Ovary (tissue), 7 donors: ENCODE measurements at regions not wholly inside any gene's neighbourhood (a gene's known extent, or its start where the extent isn't known, plus 50 kb on each side); places are given as distances from the start of the nearest gene placed in this dataset.

Experiments
- DNase-seq, 5 donors: peaks; one replicate each; pipeline ENCODE4 v3.0.0-alpha.2; 2019 to 2020
- H3K27ac ChIP-seq, 2 donors: fragments of 200-600 bp; one replicate each; pipeline versions ENCODE4 v1.5.1 to v1.8.0; 2019 to 2022
- H3K27me3 ChIP-seq: fragments of 200-600 bp; one replicate; pipeline ENCODE4 v1.8.0; 2022
- H3K36me3 ChIP-seq: fragments of 200-600 bp; sonication (generic); one replicate; pipeline ENCODE4 v1.5.1; 2019
- H3K4me1 ChIP-seq: one replicate; pipeline ENCODE4 v1.8.1; 2013; ENCODE audit warnings: mild to moderate bottlenecking, moderate library complexity; ENCODE audit not compliant: insufficient read depth
- H3K4me3 ChIP-seq: fragments of 200-600 bp; sonication (generic); one replicate; pipeline ENCODE4 v1.5.1; 2017
- H3K9me3 ChIP-seq, 2 donors: fragments of 200-600 bp in 1 of 2; sonication (generic) in 1 of 2; one replicate each; pipeline versions ENCODE4 v1.5.1 to v1.8.1; 2013 to 2019; ENCODE audit warnings: mild to moderate bottlenecking in 1 of 2, moderate library complexity in 1 of 2
- EP300 ChIP-seq: sonication (generic); formaldehyde crosslinking; IDR thresholded peaks from one replicate; pipeline ENCODE4 v1.6.1; 2017; ENCODE audit warnings: antibody characterized with exemption
- POLR2A ChIP-seq: fragments of 450-650 bp; IDR thresholded peaks from one replicate; pipeline ENCODE4 v1.6.1; 2017; ENCODE audit warnings: antibody characterized with exemption, mild to moderate bottlenecking, moderate library complexity
- WGBS, 3 donors: extraction: QIAGEN DNeasy Blood & Tissue Kit in 1 of 3; methylation state at CpG; one replicate each; pipeline versions ENCODE4 v1.1.5 to v1.1.7; 2013 to 2017; 5-methylcytosine and 5-hydroxymethylcytosine counted together
- intact Hi-C, 4 donors: fragments of 100-400 bp; cut with DNase I; formaldehyde crosslinking; loops; one replicate each; pipeline versions ENCODE4 v1.11.0 to v1.15.1; 2022 to 2023
- TF ChIP-seq, protein P1 (sequence below), 3 donors: fragments of 450-650 bp in 2 of 3; fragments of 200-600 bp in 1 of 3; IDR thresholded peaks; one replicate each; pipeline versions ENCODE4 v1.5.1 to v1.8.0; 2016 to 2022; ENCODE audit warnings: antibody characterized with exemption in 3 of 3, mild to moderate bottlenecking in 1 of 3
- donor health status: DM: no; HTN: no; CAD: no; lungs with moderate emphysema.
- donor health status: DM: no; HTN: no; CAD: no.
- donor health status: Bipolar disorder and iron deficiency.
- donor health status: DM: no; HTN: no; CAD: no.
- donor health status: DM: yes; HTN: yes; CAD: no.

DNA sequence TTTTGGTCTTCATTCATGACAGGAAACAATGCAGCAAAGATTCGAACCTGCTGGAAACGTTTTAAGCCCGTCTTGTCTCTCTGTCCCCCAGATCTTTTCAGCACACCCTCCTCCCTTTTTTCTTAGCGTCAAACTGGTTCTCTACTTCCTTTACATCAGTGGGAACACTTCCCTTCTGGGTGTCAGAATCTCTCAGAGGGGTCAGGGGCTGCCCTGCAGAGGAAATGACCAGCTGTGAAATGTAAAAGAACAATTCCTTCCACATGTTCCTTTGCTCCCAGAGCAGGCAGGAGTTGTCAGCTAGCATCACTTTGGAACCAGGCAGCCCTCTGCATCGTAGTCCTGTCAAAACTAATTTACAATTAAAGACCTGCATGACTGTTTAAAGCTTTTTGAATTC, 619.0 kb downstream of the TFAP2A start:
- Histone ChIP-seq H3K27me3 (no peaks in the 10 kb centered on the region), H3K4me1 (no peaks in the 10 kb centered on the region), H3K9me3 (no peaks in the 10 kb centered on the region), H3K4me3 (no peak overlapping the region), H3K27ac (no peak overlapping the region), H3K36me3 (no peaks in the 10 kb centered on the region)
- intact Hi-C loops, result no loop called here
- no peak for TF ChIP-seq POLR2A
- no peak for TF ChIP-seq EP300
- TF ChIP-seq, protein P1, sequence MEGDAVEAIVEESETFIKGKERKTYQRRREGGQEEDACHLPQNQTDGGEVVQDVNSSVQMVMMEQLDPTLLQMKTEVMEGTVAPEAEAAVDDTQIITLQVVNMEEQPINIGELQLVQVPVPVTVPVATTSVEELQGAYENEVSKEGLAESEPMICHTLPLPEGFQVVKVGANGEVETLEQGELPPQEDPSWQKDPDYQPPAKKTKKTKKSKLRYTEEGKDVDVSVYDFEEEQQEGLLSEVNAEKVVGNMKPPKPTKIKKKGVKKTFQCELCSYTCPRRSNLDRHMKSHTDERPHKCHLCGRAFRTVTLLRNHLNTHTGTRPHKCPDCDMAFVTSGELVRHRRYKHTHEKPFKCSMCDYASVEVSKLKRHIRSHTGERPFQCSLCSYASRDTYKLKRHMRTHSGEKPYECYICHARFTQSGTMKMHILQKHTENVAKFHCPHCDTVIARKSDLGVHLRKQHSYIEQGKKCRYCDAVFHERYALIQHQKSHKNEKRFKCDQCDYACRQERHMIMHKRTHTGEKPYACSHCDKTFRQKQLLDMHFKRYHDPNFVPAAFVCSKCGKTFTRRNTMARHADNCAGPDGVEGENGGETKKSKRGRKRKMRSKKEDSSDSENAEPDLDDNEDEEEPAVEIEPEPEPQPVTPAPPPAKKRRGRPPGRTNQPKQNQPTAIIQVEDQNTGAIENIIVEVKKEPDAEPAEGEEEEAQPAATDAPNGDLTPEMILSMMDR (IDR thresholded peaks at IDR 0.05), result no peak
- DNase-seq, result no peak
- WGBS, 3 donors, result 10 to 21% (median 13%) methylated on average over 5 of the region's 5 CpGs

DNA sequence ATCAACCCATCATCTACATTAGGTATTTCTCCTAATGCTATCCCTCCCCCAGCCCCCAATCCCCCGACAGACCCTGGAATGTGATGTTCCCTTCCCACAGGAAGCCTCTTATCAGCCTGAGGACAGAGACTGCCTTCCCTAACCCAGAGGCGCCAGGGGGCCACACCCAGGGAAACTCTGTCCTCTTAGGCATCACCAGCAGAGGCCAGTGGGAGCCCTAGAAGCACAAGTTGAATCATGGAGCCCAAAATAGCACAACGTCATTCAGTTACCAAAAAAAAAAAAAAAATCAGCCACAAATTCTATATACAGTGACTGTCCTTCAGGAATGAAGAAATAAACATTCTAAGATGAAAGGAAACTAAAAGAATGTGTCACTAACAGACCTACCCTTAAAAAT, 625.7 kb downstream of the TFAP2A start:
- no peaks in the 10 kb centered on the region for H3K27me3 ChIP-seq
- H3K27ac ChIP-seq, result no peak overlapping the region
- H3K4me1 ChIP-seq, result no peaks in the 10 kb centered on the region
- no peak for DNase-seq
- no peak overlapping the region for H3K4me3 ChIP-seq
- no peak for TF ChIP-seq EP300
- TF ChIP-seq, protein P1 (IDR thresholded peaks at IDR 0.05), result no peak
- TF ChIP-seq POLR2A, result no peak
- 46 to 63% (median 57%) methylated on average over 3 of the region's 3 CpGs for WGBS, 3 donors
- H3K9me3 ChIP-seq, result no peaks in the 10 kb centered on the region
- H3K36me3 ChIP-seq, result no peaks in the 10 kb centered on the region
- intact Hi-C loops, result no loop called here

DNA sequence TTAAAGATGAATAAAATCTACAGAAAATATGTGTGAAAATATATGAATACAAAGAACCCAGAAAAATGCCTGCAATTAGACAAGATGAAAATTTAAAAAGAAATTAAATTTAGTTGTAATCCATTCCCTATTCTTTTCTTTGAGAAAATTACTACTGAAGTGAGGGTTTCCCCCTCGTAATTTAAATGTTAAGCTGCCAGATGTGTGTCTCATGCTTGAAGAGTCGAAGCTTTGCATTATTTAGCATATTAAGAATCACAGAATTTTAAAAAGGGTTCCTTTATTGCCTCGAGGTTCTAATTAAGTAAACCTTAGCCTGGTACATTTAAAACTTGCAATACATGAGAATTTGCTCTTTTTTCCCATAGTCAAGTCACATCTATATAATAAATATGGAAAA, 630.1 kb downstream of the TFAP2A start:
- Histone ChIP-seq H3K27me3 (no peaks in the 10 kb centered on the region), H3K4me3 (no peak overlapping the region), H3K36me3 (no peaks in the 10 kb centered on the region), H3K9me3 (no peaks in the 10 kb centered on the region), H3K27ac (no peak overlapping the region), H3K4me1 (no peaks in the 10 kb centered on the region)
- DNase-seq, result no peak
- intact Hi-C loops, result no loop called here
- WGBS, 3 donors, result 51 to 63% (median 62%) methylated on average over 3 of the region's 3 CpGs
- TF ChIP-seq EP300 (no peak), POLR2A (no peak)

DNA sequence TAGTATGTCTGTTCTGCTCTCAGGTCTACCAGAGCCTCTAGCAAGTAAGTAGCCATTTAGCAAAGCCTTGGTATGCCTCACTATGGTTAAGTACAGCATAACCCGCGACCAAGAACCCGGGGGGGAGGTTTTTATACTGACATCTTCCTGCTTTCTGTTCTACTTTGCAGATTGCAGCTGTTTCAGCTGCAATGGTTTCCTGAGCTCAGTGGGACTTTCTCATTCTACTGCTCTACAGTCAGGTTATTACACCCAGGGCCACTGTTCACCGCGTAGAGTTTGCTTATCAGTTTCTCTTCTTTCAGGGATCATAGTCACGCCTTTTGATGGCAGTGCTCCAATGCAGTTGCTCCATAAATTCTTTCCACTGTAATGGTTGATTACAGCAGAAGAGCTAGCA, 631.3 kb downstream of the TFAP2A start:
- TF ChIP-seq, protein P1 (IDR thresholded peaks at IDR 0.05), result no peak
- TF ChIP-seq POLR2A (no peak), EP300 (no peak)
- H3K9me3 ChIP-seq, result no peaks in the 10 kb centered on the region
- 39 to 45% (median 39%) methylated on average over 6 of the region's 6 CpGs for WGBS, 3 donors
- no peaks in the 10 kb centered on the region for H3K27me3 ChIP-seq
- no peak overlapping the region for H3K4me3 ChIP-seq
- intact Hi-C loops, result no loop called here
- H3K27ac ChIP-seq, result no peak overlapping the region
- DNase-seq, result no peak
- no peaks in the 10 kb centered on the region for H3K4me1 ChIP-seq
- no peaks in the 10 kb centered on the region for H3K36me3 ChIP-seq

DNA sequence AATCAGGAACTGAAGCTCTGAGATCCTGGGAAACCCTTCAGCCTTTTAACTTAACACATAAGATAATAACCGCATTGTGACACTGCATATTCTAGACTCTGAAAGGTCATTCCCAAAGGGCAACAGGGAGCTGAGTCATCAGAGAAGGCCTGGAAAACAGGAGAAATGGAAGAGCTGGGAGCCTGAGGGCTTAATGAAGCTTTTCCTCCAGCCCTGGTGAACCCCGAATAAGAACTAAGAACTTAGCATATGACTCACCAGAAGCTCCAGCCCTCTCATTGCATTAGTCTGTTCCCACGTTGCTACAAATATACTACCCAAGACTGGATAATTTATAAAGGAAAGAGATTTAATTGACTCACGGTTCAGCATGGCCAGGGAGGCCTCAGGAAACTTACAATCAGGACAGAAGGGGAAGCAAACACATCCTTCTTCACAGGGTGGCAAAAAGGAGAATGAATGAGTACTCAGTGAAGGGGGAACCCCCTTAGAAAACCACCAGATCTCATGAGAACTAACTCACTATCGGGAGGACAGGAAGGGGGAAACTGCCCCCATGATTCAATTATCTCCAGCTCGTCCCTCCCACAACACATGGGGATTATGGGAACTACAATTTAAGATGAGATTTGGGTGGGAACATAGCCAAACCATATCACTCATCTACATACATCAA, 648.5 kb downstream of the TFAP2A start:
- Histone ChIP-seq H3K9me3 (no peaks in the 10 kb centered on the region), H3K4me1 (no peaks in the 10 kb centered on the region), H3K4me3 (no peak overlapping the region), H3K36me3 (no peaks in the 10 kb centered on the region), H3K27ac (no peak overlapping the region), H3K27me3 (no peaks in the 10 kb centered on the region)
- TF ChIP-seq, protein P1 (IDR thresholded peaks at IDR 0.05), result no peak
- TF ChIP-seq POLR2A (no peak), EP300 (no peak)
- WGBS, 3 donors, result 53 to 57% (median 54%) methylated on average over 6 of the region's 6 CpGs
- intact Hi-C loops, result no loop called here
- no peak for DNase-seq
